ENCODE measurements at regions not wholly inside any gene's neighbourhood (a gene's known extent, or its start where the extent isn't known, plus 50 kb on each side); places are given as distances from the start of the nearest gene placed in this dataset.
"Not testable (repeated sequence)": the region's sequence is repeated elsewhere in the genome, so short reads cannot be mapped to it uniquely, and the experiment has no call there.

- not testable (repeated sequence) for TF ChIP-seq CTCF (conservative IDR thresholded peaks at IDR 0.05; ENCODE audit: low read length); EZH2phosphoT487 (IDR thresholded peaks at IDR 0.05; ENCODE audit: borderline replicate concordance, low read depth, low read length)
Observed at GRCh38 chr20:43400882-43401281, 56.8 kb upstream of the SRSF6 start.
